ENCODE measurements at regions not wholly inside any gene's neighbourhood (a gene's known extent, or its start where the extent isn't known, plus 50 kb on each side); places are given as distances from the start of the nearest gene placed in this dataset.

GRCh38 chr10:85152911-85153310 lies 824.5 kb downstream of the CCSER2 start:
- DNase-seq = no peak

- DNase-seq = no peak
Observed at GRCh38 chr10:85157206-85157605, 828.8 kb downstream of the CCSER2 start.

- DNase-seq = no peak
Observed at GRCh38 chr10:85168243-85168642, 839.9 kb downstream of the CCSER2 start.

GRCh38 chr10:85170026-85170425 lies 841.6 kb downstream of the CCSER2 start:
- DNase-seq = no peak

GRCh38 chr10:85175635-85176034 lies 847.2 kb downstream of the CCSER2 start:
- DNase-seq = no peak

- no peak for DNase-seq
Observed at GRCh38 chr10:85177767-85178166, 849.4 kb downstream of the CCSER2 start.

- no peak for DNase-seq
Observed at GRCh38 chr10:85187047-85187446, 858.7 kb downstream of the CCSER2 start.

GRCh38 chr10:85188770-85189484 lies 860.5 kb downstream of the CCSER2 start:
- no peak for DNase-seq

GRCh38 chr10:85193796-85194195 lies 865.4 kb downstream of the CCSER2 start:
- no peak for DNase-seq

- DNase-seq = no peak
Observed at GRCh38 chr10:85194706-85195105, 866.3 kb downstream of the CCSER2 start.

GRCh38 chr10:85195596-85195995 lies 867.2 kb downstream of the CCSER2 start:
- DNase-seq = no peak

GRCh38 chr10:85204814-85205213 lies 876.4 kb downstream of the CCSER2 start:
- no peak for DNase-seq

GRCh38 chr10:85212526-85212925 lies 884.1 kb downstream of the CCSER2 start:
- no peak for DNase-seq

- DNase-seq = no peak
Observed at GRCh38 chr10:85213493-85213892, 885.1 kb downstream of the CCSER2 start.

- no peak for DNase-seq
Observed at GRCh38 chr10:85222300-85222699, 893.9 kb downstream of the CCSER2 start.

GRCh38 chr10:85224366-85224940 lies 896.1 kb downstream of the CCSER2 start:
- DNase-seq = no peak

GRCh38 chr10:85225311-85225710 lies 896.9 kb downstream of the CCSER2 start:
- DNase-seq = no peak

GRCh38 chr10:85226596-85226995 lies 898.2 kb downstream of the CCSER2 start:
- DNase-seq = no peak

- DNase-seq = no peak
Observed at GRCh38 chr10:85228726-85229125, 900.3 kb downstream of the CCSER2 start.

GRCh38 chr10:85231534-85232270 lies 903.3 kb downstream of the CCSER2 start:
- DNase-seq = no peak

GRCh38 chr10:85235258-85235657 lies 906.9 kb downstream of the CCSER2 start:
- DNase-seq = no peak

GRCh38 chr10:85238676-85239075 lies 910.3 kb downstream of the CCSER2 start:
- DNase-seq = no peak

GRCh38 chr10:85250304-85250703 lies 921.9 kb downstream of the CCSER2 start:
- DNase-seq = no peak

GRCh38 chr10:85256481-85256880 lies 928.1 kb downstream of the CCSER2 start:
- DNase-seq = no peak
